CD14-positive monocyte (primary cell): ENCODE measurements at regions not wholly inside any gene's neighbourhood (a gene's known extent, or its start where the extent isn't known, plus 50 kb on each side); places are given as distances from the start of the nearest gene placed in this dataset.
"Not testable (repeated sequence)": the region's sequence is repeated elsewhere in the genome, so short reads cannot be mapped to it uniquely, and the experiment has no call there.

ENCODE experiments used
- DNase-seq, 3 donors: peaks; one replicate each; pipeline ENCODE4 v3.0.0-alpha.2; 2011 to 2022
- H2AFZ ChIP-seq: 2 replicates; pipeline ENCODE4 v1.6.0; 2012; ENCODE audit warnings: mild to moderate bottlenecking, low read depth, low read length, inconsistent platforms; ENCODE audit not compliant: insufficient read depth, poor library complexity, severe bottlenecking
- H3K27ac ChIP-seq, 2 donors: 1 replicate in 1 of 2; 2 replicates in 1 of 2; pipeline ENCODE4 v1.5.1; 2012 to 2013; ENCODE audit warnings: low read length in 2 of 2, control low read depth in 1 of 2, inconsistent platforms in 1 of 2, low read depth in 1 of 2, mild to moderate bottlenecking in 1 of 2
- H3K27me3 ChIP-seq, 2 donors: one replicate each; pipeline versions ENCODE4 v1.6.0 to v1.6.1; 2011 to 2013; ENCODE audit warnings: low read length in 2 of 2; ENCODE audit not compliant: control insufficient read depth in 2 of 2, insufficient read depth in 2 of 2
- H3K36me3 ChIP-seq, 2 donors: replicated peaks in 1 of 2; 1 replicate in 1 of 2; 2 replicates in 1 of 2; pipeline versions ENCODE4 v1.5.1 to v1.6.1; 2012 to 2013; ENCODE audit warnings: low read length in 2 of 2, control low read depth in 1 of 2, inconsistent platforms in 1 of 2, mild to moderate bottlenecking in 1 of 2; ENCODE audit not compliant: insufficient read depth in 2 of 2, control insufficient read depth in 1 of 2
- H3K4me1 ChIP-seq, 2 donors: 1 replicate in 1 of 2; 2 replicates in 1 of 2; pipeline versions ENCODE4 v1.5.1 to v1.6.1; 2012 to 2013; ENCODE audit warnings: low read length in 2 of 2, control low read depth in 1 of 2, inconsistent platforms in 1 of 2, mild to moderate bottlenecking in 1 of 2, moderate library complexity in 1 of 2; ENCODE audit not compliant: insufficient read depth in 2 of 2, control insufficient read depth in 1 of 2
- H3K4me2 ChIP-seq: replicated peaks from 2 replicates; pipeline ENCODE3; 2012; ENCODE audit warnings: low read length, moderate library complexity, mild to moderate bottlenecking; ENCODE audit not compliant: poor library complexity, severe bottlenecking; ENCODE audit errors: extremely low read depth
- H3K4me3 ChIP-seq, 3 experiments: fragments of 200-600 bp in 1 of 3; sonication (generic) in 1 of 3; replicated peaks in 1 of 3; 1 replicate in 2 of 3; 2 replicates in 1 of 3; pipeline ENCODE4 v1.5.1; 2011 to 2013; ENCODE audit warnings: low read length in 3 of 3, mild to moderate bottlenecking in 3 of 3, control low read depth in 2 of 3, low read depth in 2 of 3, inconsistent platforms in 1 of 3, moderate library complexity in 1 of 3
- H3K79me2 ChIP-seq: 2 replicates; pipeline ENCODE4 v1.6.0; 2012; ENCODE audit warnings: mild to moderate bottlenecking, control low read depth, inconsistent platforms, low read length, moderate library complexity; ENCODE audit not compliant: insufficient read depth
- H3K9ac ChIP-seq: 2 replicates; pipeline ENCODE4 v1.6.0; 2017; ENCODE audit warnings: low read length, mild to moderate bottlenecking; ENCODE audit not compliant: insufficient read depth, poor library complexity, severe bottlenecking
- H3K9me3 ChIP-seq, 2 donors: replicated peaks in 1 of 2; 1 replicate in 1 of 2; 2 replicates in 1 of 2; pipeline versions ENCODE4 v1.5.1 to v1.6.1; 2012 to 2013; ENCODE audit warnings: low read length in 2 of 2, control low read depth in 1 of 2; ENCODE audit not compliant: control insufficient read depth in 1 of 2, insufficient read depth in 1 of 2
- H4K20me1 ChIP-seq: 2 replicates; pipeline ENCODE4 v1.6.0; 2012; ENCODE audit warnings: mild to moderate bottlenecking, low read length, control low read depth, moderate library complexity; ENCODE audit not compliant: insufficient read depth
- H3K27ac Mint-ChIP-seq, 7 donors: one replicate each; pipeline ENCODE4 v1.8.0; 2020; ENCODE audit warnings: mild to moderate bottlenecking in 7 of 7, mixed read lengths in 7 of 7, moderate library complexity in 6 of 7, inconsistent platforms in 2 of 7
- H3K27me3 Mint-ChIP-seq, 3 donors: one replicate each; pipeline ENCODE4 v1.8.0; 2021 to 2022; ENCODE audit warnings: low read depth in 3 of 3, mild to moderate bottlenecking in 3 of 3, mixed read lengths in 3 of 3, moderate library complexity in 3 of 3, inconsistent platforms in 1 of 3
- H3K36me3 Mint-ChIP-seq, 2 donors: one replicate each; pipeline ENCODE4 v1.8.0; 2020; ENCODE audit warnings: mixed read lengths in 2 of 2, inconsistent platforms in 1 of 2, mild to moderate bottlenecking in 1 of 2
- H3K4me1 Mint-ChIP-seq: one replicate; pipeline ENCODE4 v1.8.0; 2020; ENCODE audit warnings: mild to moderate bottlenecking, mixed read lengths
- H3K4me3 Mint-ChIP-seq, 2 donors: one replicate each; pipeline ENCODE4 v1.8.0; 2020; ENCODE audit warnings: mild to moderate bottlenecking in 2 of 2, mixed read lengths in 2 of 2, moderate library complexity in 1 of 2
- H3K9me3 Mint-ChIP-seq, 7 donors: one replicate each; pipeline ENCODE4 v1.8.0; 2020 to 2022; ENCODE audit warnings: mixed read lengths in 7 of 7, mild to moderate bottlenecking in 6 of 7, moderate library complexity in 6 of 7, inconsistent platforms in 2 of 7
- WGBS: methylation state at CpG from one replicate; pipeline ENCODE4 v1.1.5; 2013; ENCODE audit warnings: missing lambda C conversion rate; ENCODE audit not compliant: insufficient coverage; 5-methylcytosine and 5-hydroxymethylcytosine counted together
- intact Hi-C, 2 donors: fragments of 100-400 bp; cut with micrococcal nuclease; formaldehyde crosslinking; loops; one replicate each; pipeline versions ENCODE4 v1.15.0 to v1.15.1; 2023

- H3K4me1 Mint-ChIP-seq, H3K4me3 Mint-ChIP-seq, H3K4me2 ChIP-seq, H3K27ac ChIP-seq, H3K36me3 ChIP-seq, H3K36me3 Mint-ChIP-seq, H3K27ac Mint-ChIP-seq, H3K4me3 ChIP-seq, H3K79me2 ChIP-seq, H2AFZ ChIP-seq, intact Hi-C loops, H3K9me3 ChIP-seq, H3K9me3 Mint-ChIP-seq, H3K4me1 ChIP-seq, H3K9ac ChIP-seq, H3K27me3 ChIP-seq, H3K27me3 Mint-ChIP-seq, DNase-seq, H4K20me1 ChIP-seq: not testable (repeated sequence)
- no CpG with 5 or more reads among the region's 3 CpGs for WGBS
These were observed 242.3 kb upstream of the PLGLB1 start for GRCh38 chr2:87263868-87264518.

GRCh38 chr2:87275192-87275591 is 253.5 kb upstream of the PLGLB1 start:
- H3K9ac ChIP-seq, H3K4me1 Mint-ChIP-seq, H4K20me1 ChIP-seq, H2AFZ ChIP-seq, H3K4me3 ChIP-seq, H3K27me3 ChIP-seq, H3K4me3 Mint-ChIP-seq, H3K36me3 Mint-ChIP-seq, H3K4me2 ChIP-seq, H3K9me3 ChIP-seq, H3K27ac Mint-ChIP-seq, H3K27ac ChIP-seq, H3K79me2 ChIP-seq, H3K27me3 Mint-ChIP-seq, H3K36me3 ChIP-seq, DNase-seq, H3K9me3 Mint-ChIP-seq, intact Hi-C loops, H3K4me1 ChIP-seq: not testable (repeated sequence)
- WGBS = no CpG with 5 or more reads among the region's 2 CpGs

GRCh38 chr2:87275974-87276629 is 254.5 kb upstream of the PLGLB1 start:
- H3K4me3 Mint-ChIP-seq, H3K36me3 ChIP-seq, H3K79me2 ChIP-seq, H4K20me1 ChIP-seq, H3K27ac Mint-ChIP-seq, H3K4me3 ChIP-seq, H3K4me2 ChIP-seq, H3K4me1 Mint-ChIP-seq, H3K9ac ChIP-seq, H3K27me3 ChIP-seq, H3K27ac ChIP-seq, H3K36me3 Mint-ChIP-seq, H3K9me3 ChIP-seq, H3K9me3 Mint-ChIP-seq, intact Hi-C loops, H3K4me1 ChIP-seq, H3K27me3 Mint-ChIP-seq, DNase-seq, H2AFZ ChIP-seq: not testable (repeated sequence)
- 100% methylated on average over 1 of the region's 5 CpGs for WGBS

GRCh38 chr2:87276673-87277072 is 255.0 kb upstream of the PLGLB1 start:
- H3K27me3 ChIP-seq, H3K79me2 ChIP-seq, H3K4me3 Mint-ChIP-seq, H3K4me1 ChIP-seq, H2AFZ ChIP-seq, H3K9me3 ChIP-seq, H3K4me1 Mint-ChIP-seq, H3K27me3 Mint-ChIP-seq, intact Hi-C loops, H3K27ac Mint-ChIP-seq, H3K36me3 ChIP-seq, H3K9me3 Mint-ChIP-seq, H3K9ac ChIP-seq, H3K4me3 ChIP-seq, H3K4me2 ChIP-seq, DNase-seq, H3K27ac ChIP-seq, H3K36me3 Mint-ChIP-seq, H4K20me1 ChIP-seq: not testable (repeated sequence)
- WGBS = no CpG with 5 or more reads among the region's 2 CpGs
